Lower lobe of right lung (tissue), 2 donors: ENCODE measurements at regions not wholly inside any gene's neighbourhood (a gene's known extent, or its start where the extent isn't known, plus 50 kb on each side); places are given as distances from the start of the nearest gene placed in this dataset.

Source experiments
- ATAC-seq, 2 donors: fragments of 200-7000 bp; cut with Tn5 transposase; one replicate each; pipeline ENCODE4 v1.9.1; 2020 to 2022; ENCODE audit warnings: mild to moderate bottlenecking in 2 of 2, moderate library complexity in 2 of 2
- DNase-seq: peaks from one replicate; pipeline ENCODE4 v3.0.0-alpha.2; 2020
- H3K27ac ChIP-seq: fragments of 200-600 bp; one replicate; pipeline ENCODE4 v1.8.0; 2022
- H3K27me3 ChIP-seq: fragments of 200-600 bp; one replicate; pipeline ENCODE4 v1.8.0; 2022; ENCODE audit warnings: low read depth
- H3K36me3 ChIP-seq: fragments of 200-600 bp; one replicate; pipeline ENCODE4 v1.8.0; 2022; ENCODE audit warnings: mild to moderate bottlenecking
- H3K4me1 ChIP-seq: fragments of 200-600 bp; one replicate; pipeline ENCODE4 v1.8.0; 2022
- H3K4me3 ChIP-seq: fragments of 200-600 bp; one replicate; pipeline ENCODE4 v1.8.0; 2022; ENCODE audit warnings: mild to moderate bottlenecking
- H3K9me3 ChIP-seq: fragments of 200-600 bp; one replicate; pipeline ENCODE4 v1.8.0; 2022
- intact Hi-C: fragments of 100-400 bp; cut with DNase I; formaldehyde crosslinking; loops from one replicate; pipeline ENCODE4 v1.11.0; 2022
- TF ChIP-seq, protein P1 (sequence below): fragments of 200-600 bp; IDR thresholded peaks from one replicate; pipeline ENCODE4 v1.8.0; 2022; ENCODE audit warnings: antibody characterized with exemption, mild to moderate bottlenecking
- donor health status: DM: no; HTN: yes; CAD: no; lungs with severe emphysema.

- intact Hi-C loops = no loop called here
- H3K4me3 ChIP-seq = no peak overlapping the region
- peaks cover 19% of the 10 kb centered on the region for H3K4me1 ChIP-seq
- H3K27me3 ChIP-seq = no peaks in the 10 kb centered on the region
- H3K36me3 ChIP-seq = no peaks in the 10 kb centered on the region
- H3K9me3 ChIP-seq = peaks cover 4% of the 10 kb centered on the region
- no peak overlapping the region for H3K27ac ChIP-seq
- TF ChIP-seq, protein P1, sequence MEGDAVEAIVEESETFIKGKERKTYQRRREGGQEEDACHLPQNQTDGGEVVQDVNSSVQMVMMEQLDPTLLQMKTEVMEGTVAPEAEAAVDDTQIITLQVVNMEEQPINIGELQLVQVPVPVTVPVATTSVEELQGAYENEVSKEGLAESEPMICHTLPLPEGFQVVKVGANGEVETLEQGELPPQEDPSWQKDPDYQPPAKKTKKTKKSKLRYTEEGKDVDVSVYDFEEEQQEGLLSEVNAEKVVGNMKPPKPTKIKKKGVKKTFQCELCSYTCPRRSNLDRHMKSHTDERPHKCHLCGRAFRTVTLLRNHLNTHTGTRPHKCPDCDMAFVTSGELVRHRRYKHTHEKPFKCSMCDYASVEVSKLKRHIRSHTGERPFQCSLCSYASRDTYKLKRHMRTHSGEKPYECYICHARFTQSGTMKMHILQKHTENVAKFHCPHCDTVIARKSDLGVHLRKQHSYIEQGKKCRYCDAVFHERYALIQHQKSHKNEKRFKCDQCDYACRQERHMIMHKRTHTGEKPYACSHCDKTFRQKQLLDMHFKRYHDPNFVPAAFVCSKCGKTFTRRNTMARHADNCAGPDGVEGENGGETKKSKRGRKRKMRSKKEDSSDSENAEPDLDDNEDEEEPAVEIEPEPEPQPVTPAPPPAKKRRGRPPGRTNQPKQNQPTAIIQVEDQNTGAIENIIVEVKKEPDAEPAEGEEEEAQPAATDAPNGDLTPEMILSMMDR = no peak
- DNase-seq = no peak
- no peak for ATAC-seq
These were observed 69.5 kb downstream of the XCL2 start for GRCh38 chr1:168474322-168474721.

GRCh38 chr1:168473126-168473525 lies 70.7 kb downstream of the XCL2 start:
- TF ChIP-seq, protein P1 = no peak
- Histone ChIP-seq H3K36me3 (no peaks in the 10 kb centered on the region), H3K4me3 (no peak overlapping the region), H3K9me3 (peaks cover 4% of the 10 kb centered on the region), H3K27me3 (no peaks in the 10 kb centered on the region), H3K27ac (no peak overlapping the region), H3K4me1 (peaks cover 24% of the 10 kb centered on the region)
- intact Hi-C loops = no loop called here
- ATAC-seq (no peak), DNase-seq (no peak)

DNA sequence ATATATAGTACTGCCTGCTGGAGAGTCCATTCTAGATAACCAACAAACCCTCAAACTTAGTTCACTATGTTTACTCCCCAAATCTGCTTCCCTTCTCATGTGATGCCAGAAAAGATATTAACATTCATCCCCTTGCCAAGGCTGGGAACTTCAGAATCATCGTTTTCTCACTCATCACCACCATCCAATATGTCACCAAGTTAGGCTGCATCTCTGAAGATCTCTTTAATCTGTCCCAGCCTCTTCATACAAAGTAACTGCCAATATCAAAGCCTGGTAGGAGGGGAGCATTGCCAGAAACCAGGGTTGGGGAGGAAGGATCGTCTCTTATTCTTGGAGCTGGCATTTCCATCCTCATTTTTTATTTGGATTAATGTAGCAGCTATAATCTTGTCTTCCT lies 71.6 kb downstream of the XCL2 start:
- Histone ChIP-seq H3K9me3 (peaks cover 4% of the 10 kb centered on the region), H3K4me1 (peaks cover 33% of the 10 kb centered on the region), H3K36me3 (no peaks in the 10 kb centered on the region), H3K4me3 (no peak overlapping the region), H3K27ac (no peak overlapping the region), H3K27me3 (no peaks in the 10 kb centered on the region)
- ATAC-seq (no peak), DNase-seq (no peak)
- intact Hi-C loops = no loop called here
- TF ChIP-seq, protein P1 = no peak

GRCh38 chr1:168470901-168471431 lies 72.8 kb downstream of the XCL2 start:
- TF ChIP-seq, protein P1 = no peak
- no peak for DNase-seq
- Histone ChIP-seq H3K4me3 (no peak overlapping the region), H3K9me3 (peaks cover 4% of the 10 kb centered on the region), H3K36me3 (no peaks in the 10 kb centered on the region), H3K4me1 (peaks cover 45% of the 10 kb centered on the region), H3K27me3 (no peaks in the 10 kb centered on the region), H3K27ac (no peak overlapping the region)
- no peak for ATAC-seq
- intact Hi-C loops = no loop called here

- Histone ChIP-seq H3K36me3 (no peaks in the 10 kb centered on the region), H3K9me3 (peaks cover 4% of the 10 kb centered on the region), H3K4me3 (no peak overlapping the region), H3K4me1 (peaks cover 48% of the 10 kb centered on the region), H3K27ac (no peak overlapping the region), H3K27me3 (no peaks in the 10 kb centered on the region)
- ATAC-seq (peak; percentile 57 to 72), DNase-seq (no peak)
- TF ChIP-seq, protein P1 = no peak
- intact Hi-C loops = no loop called here
These were observed 74.1 kb downstream of the XCL2 start for GRCh38 chr1:168469690-168470089.

DNA sequence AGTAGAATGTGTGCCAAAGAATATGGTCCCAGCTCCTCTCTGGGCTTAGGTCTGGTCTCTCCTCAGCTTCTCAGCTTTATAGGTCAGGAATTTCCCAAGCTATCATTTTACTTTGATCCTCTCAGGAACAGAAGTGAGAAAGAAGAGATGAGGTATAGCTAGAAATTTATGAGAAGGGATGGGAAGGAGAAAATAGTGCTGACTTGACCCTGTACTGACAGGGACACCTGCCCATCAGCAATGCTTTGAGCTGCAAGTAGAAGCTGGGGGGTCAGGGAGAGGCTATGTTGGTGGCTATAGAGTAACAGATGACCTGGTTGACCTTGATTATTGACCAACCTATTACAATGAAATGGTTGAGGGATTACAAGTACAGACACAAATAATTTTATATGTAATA lies 75.0 kb downstream of the XCL2 start:
- no peak overlapping the region for H3K4me3 ChIP-seq
- H3K9me3 ChIP-seq = no peaks in the 10 kb centered on the region
- peaks cover 48% of the 10 kb centered on the region for H3K4me1 ChIP-seq
- H3K27ac ChIP-seq = no peak overlapping the region
- no peak for DNase-seq
- H3K36me3 ChIP-seq = no peaks in the 10 kb centered on the region
- TF ChIP-seq, protein P1 = no peak
- intact Hi-C loops = no loop called here
- no peak for ATAC-seq
- H3K27me3 ChIP-seq = no peaks in the 10 kb centered on the region
